ENCODE measurements at regions not wholly inside any gene's neighbourhood (a gene's known extent, or its start where the extent isn't known, plus 50 kb on each side); places are given as distances from the start of the nearest gene placed in this dataset.
A peak's percentile ranks its signal among the peaks of the same experiment; 100 is the strongest.

GRCh38 chr6:80548532-80548931 lies 442.1 kb downstream of the BCKDHB start:
- no peak overlapping the region for H3K4me3 ChIP-seq (ENCODE audit: low read length)
- H2AFZ ChIP-seq (ENCODE audit: low read depth, low read length) = no peak overlapping the region
- H3K4me1 ChIP-seq (ENCODE audit: low read length) = peaks cover 8% of the 10 kb centered on the region
- H3K9me3 ChIP-seq (ENCODE audit: insufficient read depth, low read length) = no peaks in the 10 kb centered on the region
- TF ChIP-seq, protein P1, sequence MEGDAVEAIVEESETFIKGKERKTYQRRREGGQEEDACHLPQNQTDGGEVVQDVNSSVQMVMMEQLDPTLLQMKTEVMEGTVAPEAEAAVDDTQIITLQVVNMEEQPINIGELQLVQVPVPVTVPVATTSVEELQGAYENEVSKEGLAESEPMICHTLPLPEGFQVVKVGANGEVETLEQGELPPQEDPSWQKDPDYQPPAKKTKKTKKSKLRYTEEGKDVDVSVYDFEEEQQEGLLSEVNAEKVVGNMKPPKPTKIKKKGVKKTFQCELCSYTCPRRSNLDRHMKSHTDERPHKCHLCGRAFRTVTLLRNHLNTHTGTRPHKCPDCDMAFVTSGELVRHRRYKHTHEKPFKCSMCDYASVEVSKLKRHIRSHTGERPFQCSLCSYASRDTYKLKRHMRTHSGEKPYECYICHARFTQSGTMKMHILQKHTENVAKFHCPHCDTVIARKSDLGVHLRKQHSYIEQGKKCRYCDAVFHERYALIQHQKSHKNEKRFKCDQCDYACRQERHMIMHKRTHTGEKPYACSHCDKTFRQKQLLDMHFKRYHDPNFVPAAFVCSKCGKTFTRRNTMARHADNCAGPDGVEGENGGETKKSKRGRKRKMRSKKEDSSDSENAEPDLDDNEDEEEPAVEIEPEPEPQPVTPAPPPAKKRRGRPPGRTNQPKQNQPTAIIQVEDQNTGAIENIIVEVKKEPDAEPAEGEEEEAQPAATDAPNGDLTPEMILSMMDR (IDR thresholded peaks at IDR 0.05; ENCODE audit: low read depth, low read length) = no peak
- no peak for TF ChIP-seq EZH2phosphoT487 (IDR thresholded peaks at IDR 0.05; ENCODE audit: low read depth)
- no peaks in the 10 kb centered on the region for H3K79me2 ChIP-seq (ENCODE audit: low read length)
- no peaks in the 10 kb centered on the region for H3K36me3 ChIP-seq (replicated peaks; ENCODE audit: low read depth, low read length)
- H3K9ac ChIP-seq (ENCODE audit: low read length) = no peak overlapping the region
- H3K4me2 ChIP-seq (ENCODE audit: low read length) = no peak overlapping the region
- no peaks in the 10 kb centered on the region for H3K27me3 ChIP-seq (ENCODE audit: low read depth, low read length)
- H4K20me1 ChIP-seq (ENCODE audit: insufficient read depth, low read length) = no peaks in the 10 kb centered on the region
- H3K27ac ChIP-seq (ENCODE audit: low read length) = no peak overlapping the region

DNA sequence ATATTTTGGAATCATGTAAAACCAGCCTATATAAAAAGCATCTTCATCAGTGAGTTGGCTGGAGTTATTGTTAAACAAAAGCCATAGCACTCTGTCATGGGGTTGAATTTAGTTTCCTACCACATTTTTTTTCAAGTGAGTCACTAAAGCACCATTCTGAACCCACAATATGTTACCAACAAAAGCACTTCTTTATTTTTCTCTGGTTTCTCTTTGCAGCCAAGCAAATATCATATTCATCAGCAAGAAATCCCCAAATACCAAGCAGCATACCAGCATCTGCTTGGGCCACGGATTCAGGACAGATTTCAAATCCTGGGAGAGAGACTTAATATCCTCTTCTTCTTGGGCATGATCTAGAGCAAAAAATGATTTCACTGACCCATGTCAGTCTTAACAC lies 441.4 kb downstream of the BCKDHB start:
- no peaks in the 10 kb centered on the region for H3K79me2 ChIP-seq (ENCODE audit: low read length)
- H3K27me3 ChIP-seq (ENCODE audit: low read depth, low read length) = no peaks in the 10 kb centered on the region
- no peaks in the 10 kb centered on the region for H3K36me3 ChIP-seq (replicated peaks; ENCODE audit: low read depth, low read length)
- H2AFZ ChIP-seq (ENCODE audit: low read depth, low read length) = no peak overlapping the region
- H3K9ac ChIP-seq (ENCODE audit: low read length) = no peak overlapping the region
- H3K4me1 ChIP-seq (ENCODE audit: low read length) = peaks cover 8% of the 10 kb centered on the region
- no peaks in the 10 kb centered on the region for H4K20me1 ChIP-seq (ENCODE audit: insufficient read depth, low read length)
- no peak overlapping the region for H3K4me2 ChIP-seq (ENCODE audit: low read length)
- H3K4me3 ChIP-seq (ENCODE audit: low read length) = no peak overlapping the region
- H3K27ac ChIP-seq (ENCODE audit: low read length) = no peak overlapping the region
- H3K9me3 ChIP-seq (ENCODE audit: insufficient read depth, low read length) = no peaks in the 10 kb centered on the region
- TF ChIP-seq, protein P1 (IDR thresholded peaks at IDR 0.05; ENCODE audit: low read depth, low read length) = no peak
- no peak for TF ChIP-seq EZH2phosphoT487 (IDR thresholded peaks at IDR 0.05; ENCODE audit: low read depth)

DNA sequence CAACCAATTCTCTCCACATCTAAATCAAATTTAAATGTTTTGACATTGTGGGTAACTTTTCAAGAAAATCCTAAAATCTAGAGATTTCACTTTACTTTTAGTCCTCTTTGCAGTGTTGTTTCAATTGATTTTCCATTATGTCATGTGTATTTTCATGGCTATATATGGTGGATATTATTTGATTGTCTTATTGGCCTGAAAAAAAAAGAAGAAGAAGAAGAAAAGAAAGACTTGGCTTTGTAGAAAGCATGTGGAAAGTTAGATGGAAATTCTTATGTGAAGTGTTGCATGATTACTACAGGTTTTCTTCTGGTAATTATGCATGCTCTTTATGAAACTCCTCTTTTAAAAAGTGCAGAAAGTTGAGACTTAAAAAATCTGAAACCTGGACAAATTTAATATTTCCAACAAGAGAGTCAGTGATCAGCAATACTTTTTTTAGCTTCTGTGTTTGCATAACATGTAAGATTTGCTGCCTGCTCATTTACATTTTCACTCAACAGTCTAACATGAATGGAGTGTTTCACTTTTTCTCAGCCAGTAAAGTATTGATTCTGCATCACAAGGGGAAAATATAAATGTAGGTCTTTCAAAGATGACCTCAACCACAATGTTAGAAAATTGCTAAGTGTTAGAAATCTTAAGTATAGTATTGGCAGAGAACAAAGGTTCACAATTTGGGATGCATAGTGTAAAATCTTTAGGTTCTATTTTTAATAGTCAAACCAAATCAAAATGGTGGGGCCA lies 438.7 kb downstream of the BCKDHB start:
- no peak overlapping the region for H3K4me3 ChIP-seq (ENCODE audit: low read length)
- H2AFZ ChIP-seq (ENCODE audit: low read depth, low read length) = no peak overlapping the region
- H3K4me1 ChIP-seq (ENCODE audit: low read length) = peaks cover 8% of the 10 kb centered on the region
- H4K20me1 ChIP-seq (ENCODE audit: insufficient read depth, low read length) = no peaks in the 10 kb centered on the region
- no peak for TF ChIP-seq EZH2phosphoT487 (IDR thresholded peaks at IDR 0.05; ENCODE audit: low read depth)
- TF ChIP-seq, protein P1 (IDR thresholded peaks at IDR 0.05; ENCODE audit: low read depth, low read length) = no peak
- H3K9me3 ChIP-seq (ENCODE audit: insufficient read depth, low read length) = no peaks in the 10 kb centered on the region; the same call in 1 of the 2 replicates
- H3K9ac ChIP-seq (ENCODE audit: low read length) = no peak overlapping the region
- no peaks in the 10 kb centered on the region for H3K79me2 ChIP-seq (ENCODE audit: low read length)
- no peaks in the 10 kb centered on the region for H3K27me3 ChIP-seq (ENCODE audit: low read depth, low read length)
- H3K36me3 ChIP-seq (replicated peaks; ENCODE audit: low read depth, low read length) = no peaks in the 10 kb centered on the region
- peak overlapping the region; percentile 1; the same call in 1 of the 2 replicates for H3K4me2 ChIP-seq (ENCODE audit: low read length)
- H3K27ac ChIP-seq (ENCODE audit: low read length) = no peak overlapping the region

DNA sequence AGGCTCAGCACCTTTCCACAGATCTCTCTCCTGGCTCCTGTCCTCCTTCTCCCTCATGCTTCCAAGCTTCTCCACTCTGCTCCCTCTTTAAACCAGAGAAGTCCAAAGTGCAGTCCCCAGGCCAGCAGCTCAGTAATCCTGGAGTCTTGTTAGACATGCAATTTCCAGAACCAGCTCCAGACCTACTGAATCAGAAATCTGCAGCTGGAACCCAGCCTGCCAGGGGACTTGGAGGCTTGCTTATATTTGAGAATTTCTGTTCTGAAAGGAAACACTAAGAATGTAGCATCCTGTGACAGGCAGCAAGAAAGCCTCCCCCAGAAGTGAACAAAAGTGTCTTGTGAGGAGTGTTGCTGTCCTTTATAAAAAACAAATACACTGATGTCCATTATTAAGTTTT lies 438.1 kb downstream of the BCKDHB start:
- Histone ChIP-seq H3K79me2 (ENCODE audit: low read length) (no peaks in the 10 kb centered on the region), H3K27me3 (ENCODE audit: low read depth, low read length) (no peaks in the 10 kb centered on the region), H3K9me3 (ENCODE audit: insufficient read depth, low read length) (no peaks in the 10 kb centered on the region; the same call in 1 of the 2 replicates), H3K4me1 (ENCODE audit: low read length) (peaks cover 8% of the 10 kb centered on the region), H3K9ac (ENCODE audit: low read length) (no peak overlapping the region), H3K36me3 (replicated peaks; ENCODE audit: low read depth, low read length) (no peaks in the 10 kb centered on the region), H3K4me2 (ENCODE audit: low read length) (no peak overlapping the region), H3K27ac (ENCODE audit: low read length) (no peak overlapping the region), H3K4me3 (ENCODE audit: low read length) (no peak overlapping the region), H4K20me1 (ENCODE audit: insufficient read depth, low read length) (no peaks in the 10 kb centered on the region), H2AFZ (ENCODE audit: low read depth, low read length) (no peak overlapping the region)
- TF ChIP-seq, protein P1 (IDR thresholded peaks at IDR 0.05; ENCODE audit: low read depth, low read length) = no peak
- no peak for TF ChIP-seq EZH2phosphoT487 (IDR thresholded peaks at IDR 0.05; ENCODE audit: low read depth)
